ENCODE measurements at regions not wholly inside any gene's neighbourhood (a gene's known extent, or its start where the extent isn't known, plus 50 kb on each side); places are given as distances from the start of the nearest gene placed in this dataset.

DNA sequence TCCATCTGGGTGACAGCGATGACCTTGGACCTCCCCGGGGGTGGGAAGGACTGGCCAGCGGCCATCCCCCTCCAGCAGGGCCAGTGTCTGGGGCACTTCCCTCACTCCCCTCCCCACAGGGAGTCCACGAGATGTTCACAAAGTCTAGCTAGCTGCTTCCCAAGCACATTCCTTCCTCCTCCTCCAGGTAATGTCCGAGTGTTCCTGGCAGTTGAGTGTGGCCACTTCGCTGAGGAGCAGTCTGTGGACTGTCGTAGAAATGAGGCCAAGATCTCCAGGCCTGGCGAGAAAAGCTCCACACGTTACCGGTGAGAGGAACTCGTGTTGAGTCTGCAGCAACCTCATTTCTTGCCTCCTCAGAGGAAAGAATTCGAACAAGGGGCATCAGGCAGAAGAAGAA is 425.5 kb downstream of the BRD1 start:
- H3K4me3 ChIP-seq (replicated peaks; ENCODE audit: low read depth, low read length) = no peak overlapping the region
- DNase-seq (ENCODE audit: extremely low read depth, low read depth) = no peak
- TF ChIP-seq, protein P1, sequence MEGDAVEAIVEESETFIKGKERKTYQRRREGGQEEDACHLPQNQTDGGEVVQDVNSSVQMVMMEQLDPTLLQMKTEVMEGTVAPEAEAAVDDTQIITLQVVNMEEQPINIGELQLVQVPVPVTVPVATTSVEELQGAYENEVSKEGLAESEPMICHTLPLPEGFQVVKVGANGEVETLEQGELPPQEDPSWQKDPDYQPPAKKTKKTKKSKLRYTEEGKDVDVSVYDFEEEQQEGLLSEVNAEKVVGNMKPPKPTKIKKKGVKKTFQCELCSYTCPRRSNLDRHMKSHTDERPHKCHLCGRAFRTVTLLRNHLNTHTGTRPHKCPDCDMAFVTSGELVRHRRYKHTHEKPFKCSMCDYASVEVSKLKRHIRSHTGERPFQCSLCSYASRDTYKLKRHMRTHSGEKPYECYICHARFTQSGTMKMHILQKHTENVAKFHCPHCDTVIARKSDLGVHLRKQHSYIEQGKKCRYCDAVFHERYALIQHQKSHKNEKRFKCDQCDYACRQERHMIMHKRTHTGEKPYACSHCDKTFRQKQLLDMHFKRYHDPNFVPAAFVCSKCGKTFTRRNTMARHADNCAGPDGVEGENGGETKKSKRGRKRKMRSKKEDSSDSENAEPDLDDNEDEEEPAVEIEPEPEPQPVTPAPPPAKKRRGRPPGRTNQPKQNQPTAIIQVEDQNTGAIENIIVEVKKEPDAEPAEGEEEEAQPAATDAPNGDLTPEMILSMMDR (IDR thresholded peaks at IDR 0.05; ENCODE audit: low read depth, low read length, missing control alignments) = no peak

DNA sequence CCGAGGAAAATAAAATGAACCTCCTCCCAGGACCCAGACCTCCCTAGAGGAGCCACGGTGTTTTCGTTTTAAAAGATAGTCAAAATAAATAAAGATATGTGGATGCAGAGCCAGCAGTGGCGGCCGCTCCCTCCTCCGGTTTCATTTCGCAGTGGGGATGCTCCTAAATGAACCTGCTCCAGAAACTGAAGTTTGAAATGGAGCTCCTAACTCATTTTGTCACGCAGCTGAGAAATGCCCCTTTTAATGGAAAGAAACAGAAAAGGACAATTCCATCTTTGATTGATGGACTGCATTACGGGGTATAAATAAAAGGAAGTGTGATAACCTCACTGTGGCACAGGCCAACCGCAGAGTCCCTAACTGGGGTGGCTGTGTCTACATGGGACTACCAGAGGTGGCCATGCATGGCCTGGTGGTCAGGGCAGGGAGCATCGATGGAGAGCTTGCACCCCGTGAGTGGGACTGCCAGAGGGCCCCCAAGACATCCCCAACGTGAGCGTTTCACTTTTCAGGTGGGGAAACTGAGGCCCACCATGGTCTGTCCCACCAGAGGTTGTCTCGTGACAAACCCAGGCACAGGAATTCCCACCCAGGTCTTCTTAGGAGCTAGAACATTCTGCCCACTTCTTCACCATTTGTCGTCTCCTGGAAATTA is 426.6 kb downstream of the BRD1 start:
- DNase-seq (ENCODE audit: extremely low read depth, low read depth) = no peak
- TF ChIP-seq, protein P1 (IDR thresholded peaks at IDR 0.05; ENCODE audit: low read depth, low read length, missing control alignments) = no peak
- H3K4me3 ChIP-seq (replicated peaks; ENCODE audit: low read depth, low read length) = no peak overlapping the region

DNA sequence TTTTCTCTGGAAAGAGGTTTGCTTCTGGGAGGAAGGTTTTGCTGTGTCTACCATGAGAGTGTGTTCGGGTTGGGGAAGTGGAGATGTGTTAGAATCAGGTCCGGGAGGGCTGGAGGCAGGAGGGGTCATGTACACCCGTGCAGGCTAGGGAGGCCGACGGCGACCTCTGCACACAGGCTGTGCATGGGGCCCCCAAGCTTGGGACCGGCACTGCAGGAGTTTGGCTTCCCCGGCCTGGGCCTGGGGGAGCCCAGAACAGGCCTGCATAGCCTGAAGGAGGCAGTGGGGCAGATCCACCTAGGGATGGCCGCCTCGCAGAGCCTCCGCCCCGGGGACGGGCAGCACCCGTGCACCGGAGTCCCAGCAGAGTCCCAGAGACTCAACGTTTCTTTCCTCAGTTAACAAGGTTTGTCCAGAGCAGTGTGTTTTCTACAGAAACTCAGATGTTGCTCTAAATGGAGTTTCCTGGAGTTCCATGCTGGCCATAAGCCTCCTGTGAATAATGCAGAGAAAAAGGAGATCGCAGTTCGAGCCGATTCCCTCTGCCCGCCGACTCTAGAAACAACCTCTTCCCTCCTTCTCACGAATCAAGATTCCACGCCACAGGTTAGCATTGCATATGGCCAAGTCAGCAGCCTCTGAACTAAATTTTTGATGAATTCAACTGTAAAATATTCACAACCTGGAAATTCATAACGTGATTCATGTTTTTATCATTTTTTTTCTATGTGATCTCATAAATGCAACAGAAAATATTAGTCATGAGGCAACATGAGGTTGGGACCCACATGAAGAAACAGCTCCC is 427.3 kb downstream of the BRD1 start:
- TF ChIP-seq, protein P1 (IDR thresholded peaks at IDR 0.05; ENCODE audit: low read depth, low read length, missing control alignments) = no peak
- DNase-seq (ENCODE audit: extremely low read depth, low read depth) = no peak
- H3K4me3 ChIP-seq (replicated peaks; ENCODE audit: low read depth, low read length) = no peak overlapping the region

DNA sequence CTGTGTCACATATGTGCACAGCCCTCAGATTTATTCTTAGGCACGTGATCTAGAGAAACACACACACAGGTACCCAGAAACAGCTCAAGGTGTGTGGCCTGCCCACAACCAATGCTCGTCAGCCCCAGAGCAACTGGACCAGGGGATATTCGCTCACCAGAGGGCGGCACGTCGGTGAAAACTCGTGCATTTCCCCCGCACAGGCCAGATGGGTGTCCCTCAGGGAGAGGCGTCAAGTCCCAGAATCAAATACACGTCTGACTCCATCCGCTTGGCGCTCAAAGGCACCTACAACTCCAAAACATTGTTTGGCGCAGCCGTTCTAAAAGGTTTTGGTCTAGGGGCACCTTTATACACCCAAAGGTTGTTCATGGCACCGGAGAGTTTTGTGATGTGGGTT is 429.0 kb downstream of the BRD1 start:
- DNase-seq (ENCODE audit: extremely low read depth, low read depth) = no peak
- TF ChIP-seq, protein P1 (IDR thresholded peaks at IDR 0.05; ENCODE audit: low read depth, low read length, missing control alignments) = no peak
- H3K4me3 ChIP-seq (replicated peaks; ENCODE audit: low read depth, low read length) = no peak overlapping the region

DNA sequence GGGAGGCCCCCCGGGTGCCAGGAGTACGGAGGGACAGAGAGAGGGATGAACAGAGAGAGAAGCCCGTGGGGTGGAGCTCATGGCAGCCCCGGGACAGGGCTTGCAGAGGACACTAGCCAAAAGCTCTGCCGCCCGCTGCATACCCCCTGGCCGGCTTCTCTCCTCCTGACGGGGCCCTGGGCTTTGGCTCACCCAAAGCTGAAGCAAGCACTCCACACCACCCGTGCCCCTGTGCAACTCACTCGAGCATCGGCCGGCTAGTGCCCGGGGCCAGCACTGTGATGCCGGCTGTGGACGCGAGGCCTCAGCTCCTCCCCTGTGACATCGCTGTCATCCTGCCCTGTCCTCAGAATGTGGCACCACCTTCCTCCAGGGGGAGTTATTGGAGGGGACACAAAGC is 429.6 kb downstream of the BRD1 start:
- H3K4me3 ChIP-seq (replicated peaks; ENCODE audit: low read depth, low read length) = no peak overlapping the region
- TF ChIP-seq, protein P1 (IDR thresholded peaks at IDR 0.05; ENCODE audit: low read depth, low read length, missing control alignments) = no peak
- DNase-seq (ENCODE audit: extremely low read depth, low read depth) = no peak

DNA sequence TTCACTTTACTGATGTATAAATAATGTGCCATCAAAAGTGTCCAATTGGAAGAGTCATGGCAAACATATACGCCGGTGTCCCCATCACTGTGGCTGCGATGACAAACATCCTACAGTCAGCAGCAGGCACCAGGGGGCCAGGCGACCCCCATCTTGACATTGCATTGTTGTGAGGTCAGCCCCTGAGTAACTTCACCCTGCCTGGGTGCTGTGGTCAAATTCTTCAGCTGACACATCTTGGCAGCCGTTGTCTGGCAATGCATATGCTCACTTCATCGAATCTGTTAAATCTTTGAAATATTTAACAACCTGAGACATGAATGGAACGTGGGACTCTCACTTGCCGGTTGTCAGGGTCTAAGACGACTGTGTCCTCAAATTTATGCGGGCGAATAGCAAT is 430.9 kb downstream of the BRD1 start:
- no peak for DNase-seq (ENCODE audit: extremely low read depth, low read depth)
- no peak overlapping the region for H3K4me3 ChIP-seq (replicated peaks; ENCODE audit: low read depth, low read length)
- TF ChIP-seq, protein P1 (IDR thresholded peaks at IDR 0.05; ENCODE audit: low read depth, low read length, missing control alignments) = no peak
